ENCODE measurements at regions not wholly inside any gene's neighbourhood (a gene's known extent, or its start where the extent isn't known, plus 50 kb on each side); places are given as distances from the start of the nearest gene placed in this dataset.
"Not testable (repeated sequence)": the region's sequence is repeated elsewhere in the genome, so short reads cannot be mapped to it uniquely, and the experiment has no call there.

- no peak for TF ChIP-seq JUND (IDR thresholded peaks at IDR 0.05; ENCODE audit: low read depth)
- in situ Hi-C loops (cut with HindIII; ENCODE audit: low pct_unique_long_range_greater_than_20kb, low sequenced_read_pairs) = no loop called here
- no peak for DNase-seq (ENCODE audit: low read depth in 1 of 2, low spot score in 1 of 2)
Measured at GRCh38 chrX:126489116-126489695, 63.4 kb downstream of the DCAF12L1 start.

GRCh38 chrX:126485409-126485808 is 67.2 kb downstream of the DCAF12L1 start:
- in situ Hi-C loops (cut with HindIII; ENCODE audit: low pct_unique_long_range_greater_than_20kb, low sequenced_read_pairs) = no loop called here
- no peak for DNase-seq (ENCODE audit: low read depth in 1 of 2, low spot score in 1 of 2)
- no peak for TF ChIP-seq JUND (IDR thresholded peaks at IDR 0.05; ENCODE audit: low read depth)

- in situ Hi-C loops (cut with HindIII; ENCODE audit: low pct_unique_long_range_greater_than_20kb, low sequenced_read_pairs) = no loop called here
Measured at GRCh38 chrX:126481916-126482315, 70.7 kb downstream of the DCAF12L1 start.

GRCh38 chrX:126459896-126460826 is 92.5 kb downstream of the DCAF12L1 start:
- peak in 1 of 2 experiments; percentile 2 for DNase-seq (ENCODE audit: low read depth in 1 of 2, low spot score in 1 of 2)
- in situ Hi-C loops (cut with HindIII; ENCODE audit: low pct_unique_long_range_greater_than_20kb, low sequenced_read_pairs) = not testable (repeated sequence)

More at GRCh38 chrX:126481916-126482315, 70.7 kb downstream of the DCAF12L1 start:
- no peak for TF ChIP-seq JUND (IDR thresholded peaks at IDR 0.05; ENCODE audit: low read depth)
- DNase-seq (ENCODE audit: low read depth in 1 of 2, low spot score in 1 of 2) = no peak

GRCh38 chrX:126456136-126456535 is 96.5 kb downstream of the DCAF12L1 start:
- TF ChIP-seq JUND (IDR thresholded peaks at IDR 0.05; ENCODE audit: low read depth) = no peak
- in situ Hi-C loops (cut with HindIII; ENCODE audit: low pct_unique_long_range_greater_than_20kb, low sequenced_read_pairs) = no loop called here
- peak in 1 of 2 experiments; percentile 3 for DNase-seq (ENCODE audit: low read depth in 1 of 2, low spot score in 1 of 2)

GRCh38 chrX:126448681-126449080 is 103.9 kb downstream of the DCAF12L1 start:
- TF ChIP-seq JUND (IDR thresholded peaks at IDR 0.05; ENCODE audit: low read depth) = no peak
- in situ Hi-C loops (cut with HindIII; ENCODE audit: low pct_unique_long_range_greater_than_20kb, low sequenced_read_pairs) = no loop called here
- DNase-seq (ENCODE audit: low read depth in 1 of 2, low spot score in 1 of 2) = no peak
